Bronchial epithelial cell (primary cell): ENCODE measurements at regions not wholly inside any gene's neighbourhood (a gene's known extent, or its start where the extent isn't known, plus 50 kb on each side); places are given as distances from the start of the nearest gene placed in this dataset.

Experiments used
- DNase-seq: peaks from one replicate; pipeline ENCODE4 v3.0.0-alpha.2; 2010; ENCODE audit warnings: low read depth
- FAIRE-seq: peaks from 2 replicates; lab custom pipeline; 2011; peaks lifted over from hg19 to GRCh38; lab: Jason Lieb, UNC
- H3K27me3 ChIP-seq: 2 replicates; pipeline ENCODE4 v1.5.1; 2011; ENCODE audit warnings: low read length; ENCODE audit not compliant: control insufficient read depth, insufficient read depth
- H3K36me3 ChIP-seq: 2 replicates; pipeline ENCODE4 v1.5.1; 2011; ENCODE audit warnings: low read length; ENCODE audit not compliant: control insufficient read depth, insufficient read depth
- H3K4me3 ChIP-seq: 2 replicates; pipeline ENCODE4 v1.5.1; 2011; ENCODE audit warnings: mild to moderate bottlenecking, low read depth, low read length, control low read depth
- CTCF ChIP-seq: IDR thresholded peaks from 2 replicates; pipeline ENCODE4 v1.5.1; 2011; ENCODE audit warnings: mild to moderate bottlenecking, moderate library complexity, low read length, control low read depth, inconsistent platforms; ENCODE audit not compliant: insufficient read depth, severe bottlenecking

- FAIRE-seq = no peak
- H3K27me3 ChIP-seq = no peaks in the 10 kb centered on the region
Measured at GRCh38 chr20:39632757-39633156, 670.6 kb downstream of the DHX35 start.

GRCh38 chr20:39632176-39632575 is 670.0 kb downstream of the DHX35 start:
- H3K36me3 ChIP-seq = no peaks in the 10 kb centered on the region
- no peak for FAIRE-seq
- no peak for TF ChIP-seq CTCF
- no peaks in the 10 kb centered on the region for H3K27me3 ChIP-seq
- H3K4me3 ChIP-seq = no peak overlapping the region
- DNase-seq = peak; percentile 58

More at GRCh38 chr20:39632757-39633156, 670.6 kb downstream of the DHX35 start:
- no peak overlapping the region for H3K4me3 ChIP-seq
- TF ChIP-seq CTCF = no peak
- no peaks in the 10 kb centered on the region for H3K36me3 ChIP-seq
- no peak for DNase-seq

GRCh38 chr20:39631557-39631956 is 669.4 kb downstream of the DHX35 start:
- TF ChIP-seq CTCF = no peak

GRCh38 chr20:39630215-39630908 is 668.2 kb downstream of the DHX35 start:
- TF ChIP-seq CTCF = no peak
- DNase-seq (no peak), FAIRE-seq (no peak)
- Histone ChIP-seq H3K36me3 (no peaks in the 10 kb centered on the region), H3K4me3 (no peak overlapping the region), H3K27me3 (no peaks in the 10 kb centered on the region)

More at GRCh38 chr20:39631557-39631956, 669.4 kb downstream of the DHX35 start:
- no peaks in the 10 kb centered on the region for H3K36me3 ChIP-seq
- no peak overlapping the region for H3K4me3 ChIP-seq
- H3K27me3 ChIP-seq = no peaks in the 10 kb centered on the region
- FAIRE-seq (no peak), DNase-seq (peak; percentile 85)

- DNase-seq (peak; percentile 56), FAIRE-seq (no peak)
- TF ChIP-seq CTCF = no peak
- Histone ChIP-seq H3K36me3 (no peaks in the 10 kb centered on the region), H3K4me3 (no peak overlapping the region), H3K27me3 (no peaks in the 10 kb centered on the region)
Measured at GRCh38 chr20:39627765-39628164, 665.6 kb downstream of the DHX35 start.

GRCh38 chr20:39624316-39624715 is 662.2 kb downstream of the DHX35 start:
- Histone ChIP-seq H3K4me3 (no peak overlapping the region), H3K27me3 (no peaks in the 10 kb centered on the region), H3K36me3 (no peaks in the 10 kb centered on the region)
- peak; percentile 43 for FAIRE-seq
- no peak for TF ChIP-seq CTCF
- no peak for DNase-seq
